Transverse colon (tissue), 3 donors: ENCODE measurements at regions not wholly inside any gene's neighbourhood (a gene's known extent, or its start where the extent isn't known, plus 50 kb on each side); places are given as distances from the start of the nearest gene placed in this dataset.
"Not testable (repeated sequence)": the region's sequence is repeated elsewhere in the genome, so short reads cannot be mapped to it uniquely, and the experiment has no call there.

Source experiments
- POLR2A ChIP-seq: fragments of 450-650 bp; IDR thresholded peaks from one replicate; pipeline ENCODE4 v1.6.1; 2016; ENCODE audit warnings: antibody characterized with exemption, mild to moderate bottlenecking, moderate library complexity
- POLR2AphosphoS5 ChIP-seq, 3 donors: sonication (generic); formaldehyde crosslinking; IDR thresholded peaks; one replicate each; pipeline ENCODE4 v1.6.1; 2016; ENCODE audit warnings: antibody characterized with exemption in 3 of 3

GRCh38 chr15:20144333-20145036, 397.1 kb downstream of the GOLGA6L6 start:
- not testable (repeated sequence) for TF ChIP-seq POLR2AphosphoS5 (IDR thresholded peaks at IDR 0.05); POLR2A
